GM12878 (cell line): ENCODE measurements at regions not wholly inside any gene's neighbourhood (a gene's known extent, or its start where the extent isn't known, plus 50 kb on each side); places are given as distances from the start of the nearest gene placed in this dataset.

ENCODE experiments used
- BCL11A ChIP-seq: IDR thresholded peaks from 2 replicates; pipeline ENCODE4 v1.6.1; 2011; ENCODE audit warnings: low read depth, low read length
- BHLHE40 ChIP-seq, 2 experiments: fragments of 450-650 bp in 1 of 2; IDR thresholded peaks; 2 replicates each; pipeline ENCODE4 v1.6.1; 2011 to 2017; ENCODE audit warnings: low read depth in 2 of 2, borderline replicate concordance in 1 of 2, improper control_type of control experiment in 1 of 2, low read length in 1 of 2, mild to moderate bottlenecking in 1 of 2
- CREM ChIP-seq: IDR thresholded peaks from 2 replicates; pipeline ENCODE4 v1.6.1; 2014; ENCODE audit warnings: antibody characterized with exemption, low read depth
- EGR1 ChIP-seq, 2 experiments: IDR thresholded peaks; 1 replicate in 1 of 2; 2 replicates in 1 of 2; pipeline ENCODE4 v1.6.1; 2011 to 2012; ENCODE audit warnings: low read depth in 2 of 2, low read length in 2 of 2, borderline replicate concordance in 1 of 2, mild to moderate bottlenecking in 1 of 2, moderate library complexity in 1 of 2
- ETV6 ChIP-seq, 2 experiments: fragments of 450-650 bp in 1 of 2; IDR thresholded peaks in 1 of 2; conservative IDR thresholded peaks in 1 of 2; 2 replicates each; pipeline ENCODE4 v1.6.1; 2014; ENCODE audit warnings: antibody characterized with exemption in 1 of 2, borderline replicate concordance in 1 of 2, low read depth in 1 of 2, mild to moderate bottlenecking in 1 of 2, moderate library complexity in 1 of 2
- FOXK2 ChIP-seq: fragments of 450-650 bp; IDR thresholded peaks from 2 replicates; pipeline ENCODE4 v1.6.1; 2017; ENCODE audit warnings: mild to moderate bottlenecking, moderate library complexity
- FOXM1 ChIP-seq: IDR thresholded peaks from 2 replicates; pipeline ENCODE4 v1.6.1; 2012; ENCODE audit warnings: low read depth, mild to moderate bottlenecking, inconsistent platforms, low read length, moderate library complexity
- MTA2 ChIP-seq: fragments of 450-650 bp; IDR thresholded peaks from 2 replicates; pipeline ENCODE4 v1.6.1; 2016; ENCODE audit warnings: low read depth, mild to moderate bottlenecking, moderate library complexity
- SPI1 ChIP-seq: IDR thresholded peaks from 2 replicates; pipeline ENCODE4 v1.6.1; 2011; ENCODE audit warnings: low read depth, mild to moderate bottlenecking, low read length, moderate library complexity, borderline replicate concordance; ENCODE audit not compliant: insufficient read depth
- TBL1XR1 ChIP-seq: IDR thresholded peaks from 2 replicates; pipeline ENCODE4 v1.6.1; 2012; ENCODE audit warnings: low read depth, low read length, improper control_type of control experiment
- ZZZ3 ChIP-seq: IDR thresholded peaks from 2 replicates; pipeline ENCODE4 v1.6.1; 2011; ENCODE audit warnings: low read depth; ENCODE audit not compliant: control insufficient read depth, insufficient read length
- TF ChIP-seq, protein P1 (sequence below): IDR thresholded peaks from 2 replicates; pipeline ENCODE4 v1.6.1; 2012; ENCODE audit warnings: low read length, inconsistent platforms
- TF ChIP-seq, protein P2 (sequence below): fragments of 450-650 bp; IDR thresholded peaks from 2 replicates; pipeline ENCODE4 v1.6.1; 2017; ENCODE audit warnings: mild to moderate bottlenecking, low read depth, inconsistent platforms; ENCODE audit not compliant: poor library complexity, severe bottlenecking
- TF ChIP-seq, protein P3 (sequence below): fragments of 450-650 bp; formaldehyde crosslinking; IDR thresholded peaks from 2 replicates; pipeline ENCODE4 v1.4.0; 2020; ENCODE audit warnings: mild to moderate bottlenecking, moderate library complexity

DNA sequence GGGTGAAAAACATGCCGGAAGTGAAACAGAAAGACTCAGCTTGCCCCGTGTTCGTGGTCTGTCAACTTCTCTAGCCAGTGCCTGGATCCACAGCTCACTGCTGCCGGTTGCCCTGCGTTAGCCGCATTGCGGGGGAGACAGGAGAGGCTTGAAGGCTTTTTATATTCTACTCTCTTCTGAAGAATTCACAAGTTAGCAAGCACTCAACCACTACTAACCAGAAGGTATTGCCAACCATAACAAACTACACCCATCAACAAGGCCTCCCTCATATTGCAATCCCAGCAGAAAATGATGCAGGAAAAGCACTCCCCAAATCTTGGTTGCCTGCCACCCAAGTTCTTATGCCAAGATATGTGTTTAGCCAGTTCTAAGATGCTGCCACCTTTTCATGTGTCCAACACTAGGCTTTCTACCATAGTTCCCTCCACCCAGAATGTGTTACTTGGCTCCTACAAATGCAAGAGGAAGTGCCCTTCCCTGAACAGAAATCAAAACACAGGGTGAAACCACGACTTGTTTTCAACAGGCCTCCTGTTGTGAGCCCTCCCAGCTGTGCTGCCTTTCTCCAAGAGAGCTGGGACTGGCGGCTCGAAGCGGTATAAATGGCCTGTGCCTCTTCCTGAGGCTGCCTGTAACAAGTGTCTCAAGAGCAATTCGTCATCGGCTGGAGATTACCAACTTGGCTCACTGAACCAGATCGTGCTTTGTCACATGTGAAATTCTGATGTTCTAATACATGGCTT is 129.0 kb downstream of the SNX18 start (continued):
- TF ChIP-seq, protein P1, sequence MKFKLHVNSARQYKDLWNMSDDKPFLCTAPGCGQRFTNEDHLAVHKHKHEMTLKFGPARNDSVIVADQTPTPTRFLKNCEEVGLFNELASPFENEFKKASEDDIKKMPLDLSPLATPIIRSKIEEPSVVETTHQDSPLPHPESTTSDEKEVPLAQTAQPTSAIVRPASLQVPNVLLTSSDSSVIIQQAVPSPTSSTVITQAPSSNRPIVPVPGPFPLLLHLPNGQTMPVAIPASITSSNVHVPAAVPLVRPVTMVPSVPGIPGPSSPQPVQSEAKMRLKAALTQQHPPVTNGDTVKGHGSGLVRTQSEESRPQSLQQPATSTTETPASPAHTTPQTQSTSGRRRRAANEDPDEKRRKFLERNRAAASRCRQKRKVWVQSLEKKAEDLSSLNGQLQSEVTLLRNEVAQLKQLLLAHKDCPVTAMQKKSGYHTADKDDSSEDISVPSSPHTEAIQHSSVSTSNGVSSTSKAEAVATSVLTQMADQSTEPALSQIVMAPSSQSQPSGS: peak; percentile 35; the same call in 1 of the 2 replicates
- TF ChIP-seq ETV6 (conservative IDR thresholded peaks at IDR 0.05 in 1 of 2, IDR thresholded peaks at IDR 0.05 in 1 of 2; ENCODE audit: borderline replicate concordance in 1 of 2, low read depth in 1 of 2) (peak in 1 of 2 experiments; percentile 94; a peak in 2 of 4 replicates), EGR1 (IDR thresholded peaks at IDR 0.05; ENCODE audit: borderline replicate concordance in 1 of 2, low read depth in 2 of 2, low read length in 2 of 2) (peak in 1 of 2 experiments; percentile 78; a peak in 2 of 3 replicates), FOXK2 (no peak), SPI1 (peak; percentile 84), CREM (0 out of 2 replicates have a peak, but pooled peaks have one; percentile 8), TBL1XR1 (0 out of 2 replicates have a peak, but pooled peaks have one; percentile 23), BHLHE40 (IDR thresholded peaks at IDR 0.05; ENCODE audit: borderline replicate concordance in 1 of 2, low read depth in 2 of 2, low read length in 1 of 2) (0 out of 4 replicates have a peak, but pooled peaks of 1 of the 2 experiments have one; percentile 25), MTA2 (peak; percentile 22; the same call in 1 of the 2 replicates), BCL11A (0 out of 2 replicates have a peak, but pooled peaks have one; percentile 25), FOXM1 (peak; percentile 52; the same call in 1 of the 2 replicates), ZZZ3 (no peak)
- TF ChIP-seq, protein P2, sequence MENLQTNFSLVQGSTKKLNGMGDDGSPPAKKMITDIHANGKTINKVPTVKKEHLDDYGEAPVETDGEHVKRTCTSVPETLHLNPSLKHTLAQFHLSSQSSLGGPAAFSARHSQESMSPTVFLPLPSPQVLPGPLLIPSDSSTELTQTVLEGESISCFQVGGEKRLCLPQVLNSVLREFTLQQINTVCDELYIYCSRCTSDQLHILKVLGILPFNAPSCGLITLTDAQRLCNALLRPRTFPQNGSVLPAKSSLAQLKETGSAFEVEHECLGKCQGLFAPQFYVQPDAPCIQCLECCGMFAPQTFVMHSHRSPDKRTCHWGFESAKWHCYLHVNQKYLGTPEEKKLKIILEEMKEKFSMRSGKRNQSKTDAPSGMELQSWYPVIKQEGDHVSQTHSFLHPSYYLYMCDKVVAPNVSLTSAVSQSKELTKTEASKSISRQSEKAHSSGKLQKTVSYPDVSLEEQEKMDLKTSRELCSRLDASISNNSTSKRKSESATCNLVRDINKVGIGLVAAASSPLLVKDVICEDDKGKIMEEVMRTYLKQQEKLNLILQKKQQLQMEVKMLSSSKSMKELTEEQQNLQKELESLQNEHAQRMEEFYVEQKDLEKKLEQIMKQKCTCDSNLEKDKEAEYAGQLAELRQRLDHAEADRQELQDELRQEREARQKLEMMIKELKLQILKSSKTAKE: no peak
- TF ChIP-seq, protein P3, sequence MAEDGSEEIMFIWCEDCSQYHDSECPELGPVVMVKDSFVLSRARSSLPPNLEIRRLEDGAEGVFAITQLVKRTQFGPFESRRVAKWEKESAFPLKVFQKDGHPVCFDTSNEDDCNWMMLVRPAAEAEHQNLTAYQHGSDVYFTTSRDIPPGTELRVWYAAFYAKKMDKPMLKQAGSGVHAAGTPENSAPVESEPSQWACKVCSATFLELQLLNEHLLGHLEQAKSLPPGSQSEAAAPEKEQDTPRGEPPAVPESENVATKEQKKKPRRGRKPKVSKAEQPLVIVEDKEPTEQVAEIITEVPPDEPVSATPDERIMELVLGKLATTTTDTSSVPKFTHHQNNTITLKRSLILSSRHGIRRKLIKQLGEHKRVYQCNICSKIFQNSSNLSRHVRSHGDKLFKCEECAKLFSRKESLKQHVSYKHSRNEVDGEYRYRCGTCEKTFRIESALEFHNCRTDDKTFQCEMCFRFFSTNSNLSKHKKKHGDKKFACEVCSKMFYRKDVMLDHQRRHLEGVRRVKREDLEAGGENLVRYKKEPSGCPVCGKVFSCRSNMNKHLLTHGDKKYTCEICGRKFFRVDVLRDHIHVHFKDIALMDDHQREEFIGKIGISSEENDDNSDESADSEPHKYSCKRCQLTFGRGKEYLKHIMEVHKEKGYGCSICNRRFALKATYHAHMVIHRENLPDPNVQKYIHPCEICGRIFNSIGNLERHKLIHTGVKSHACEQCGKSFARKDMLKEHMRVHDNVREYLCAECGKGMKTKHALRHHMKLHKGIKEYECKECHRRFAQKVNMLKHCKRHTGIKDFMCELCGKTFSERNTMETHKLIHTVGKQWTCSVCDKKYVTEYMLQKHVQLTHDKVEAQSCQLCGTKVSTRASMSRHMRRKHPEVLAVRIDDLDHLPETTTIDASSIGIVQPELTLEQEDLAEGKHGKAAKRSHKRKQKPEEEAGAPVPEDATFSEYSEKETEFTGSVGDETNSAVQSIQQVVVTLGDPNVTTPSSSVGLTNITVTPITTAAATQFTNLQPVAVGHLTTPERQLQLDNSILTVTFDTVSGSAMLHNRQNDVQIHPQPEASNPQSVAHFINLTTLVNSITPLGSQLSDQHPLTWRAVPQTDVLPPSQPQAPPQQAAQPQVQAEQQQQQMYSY (CRISPR knock-in tag): no peak
